Stomach (tissue), 8 donors: ENCODE measurements at regions not wholly inside any gene's neighbourhood (a gene's known extent, or its start where the extent isn't known, plus 50 kb on each side); places are given as distances from the start of the nearest gene placed in this dataset.

Experiments
- DNase-seq, 2 donors: peaks; one replicate each; pipeline versions ENCODE4 v3.0.0 to v3.0.0-alpha.2; 2013 to 2019
- H3K27ac ChIP-seq, 5 donors: fragments of 200-600 bp in 4 of 5; sonication (generic) in 4 of 5; one replicate each; pipeline ENCODE4 v1.5.1; 2013 to 2019; ENCODE audit warnings: mild to moderate bottlenecking in 1 of 5, moderate library complexity in 1 of 5
- H3K27me3 ChIP-seq, 3 donors: fragments of 200-600 bp; sonication (generic); one replicate each; pipeline ENCODE4 v1.5.1; 2017 to 2019; ENCODE audit warnings: mixed run types in 1 of 3
- H3K36me3 ChIP-seq, 4 donors: fragments of 200-600 bp; sonication (generic); 1 replicate in 3 of 4; 2 replicates in 1 of 4; pipeline ENCODE4 v1.5.1; 2016 to 2019
- H3K4me1 ChIP-seq, 4 donors: fragments of 200-600 bp; sonication (generic); one replicate each; pipeline ENCODE4 v1.5.1; 2016 to 2019
- H3K4me3 ChIP-seq, 4 donors: fragments of 200-600 bp; sonication (generic) in 3 of 4; one replicate each; pipeline ENCODE4 v1.5.1; 2016 to 2019; ENCODE audit warnings: mild to moderate bottlenecking in 1 of 4
- H3K9me3 ChIP-seq, 4 donors: fragments of 200-600 bp; sonication (generic); one replicate each; pipeline ENCODE4 v1.5.1; 2016 to 2019
- CTCF ChIP-seq, 7 experiments: fragments of 450-650 bp in 4 of 7; fragments of 200-600 bp in 3 of 7; sonication (generic) in 3 of 7; IDR thresholded peaks; one replicate each; pipeline ENCODE4 v1.5.1; 2016 to 2019; ENCODE audit warnings: antibody characterized with exemption in 7 of 7, control low read depth in 2 of 7, mild to moderate bottlenecking in 1 of 7
- EP300 ChIP-seq: sonication (generic); formaldehyde crosslinking; IDR thresholded peaks from one replicate; pipeline ENCODE4 v1.6.1; 2017; ENCODE audit warnings: antibody characterized with exemption
- POLR2A ChIP-seq, 4 donors: fragments of 450-650 bp; IDR thresholded peaks; one replicate each; pipeline ENCODE4 v1.6.1; 2016; ENCODE audit warnings: antibody characterized with exemption in 4 of 4, control low read depth in 2 of 4, mild to moderate bottlenecking in 1 of 4, moderate library complexity in 1 of 4
- POLR2AphosphoS5 ChIP-seq, 3 donors: sonication (generic); formaldehyde crosslinking; IDR thresholded peaks; one replicate each; pipeline ENCODE4 v1.6.1; 2016; ENCODE audit warnings: antibody characterized with exemption in 3 of 3
- WGBS, 5 donors: extraction: QIAGEN DNeasy Blood & Tissue Kit in 3 of 5; methylation state at CpG; one replicate each; pipeline versions ENCODE4 v1.1.5 to v1.1.7; 2013 to 2018; 5-methylcytosine and 5-hydroxymethylcytosine counted together
- intact Hi-C: fragments of 100-400 bp; cut with DNase I; formaldehyde crosslinking; loops from one replicate; pipeline ENCODE4 v1.15.1; 2023; ENCODE audit warnings: low total_unique reads
- donor health status: healthy with polysubstance abuse.
- donor health status: Bipolar disorder and iron deficiency.
- donor health status: healthy.

DNA sequence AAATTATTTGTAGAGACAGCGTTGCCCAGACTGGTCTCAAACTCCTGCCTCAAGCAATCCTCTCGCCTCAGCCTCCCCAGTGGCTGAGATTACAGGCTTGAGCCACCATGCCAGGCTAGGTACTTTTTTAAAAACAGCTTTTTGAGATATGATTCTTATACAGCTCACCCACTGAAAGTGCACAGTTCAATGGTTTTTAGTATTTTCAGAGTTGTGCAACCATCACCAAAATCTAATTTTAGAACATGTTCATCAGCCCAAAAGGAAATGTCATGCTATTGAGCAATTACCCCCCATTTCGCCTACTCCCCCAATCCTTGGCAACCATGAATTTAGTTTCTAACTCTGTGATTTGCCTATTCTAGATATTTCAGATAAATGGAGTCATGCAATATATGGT is 73.7 kb downstream of the EVX1 start:
- no peak overlapping the region for H3K4me3 ChIP-seq
- intact Hi-C loops: no loop called here
- 49 to 84% (median 68%) methylated on average over 3 of the region's 3 CpGs for WGBS, 5 donors
- H3K4me1 ChIP-seq: peaks cover 0 to 5% (median 0%) of the 10 kb centered on the region in 4 donors
- no peak for TF ChIP-seq CTCF (IDR thresholded peaks at IDR 0.05)
- TF ChIP-seq EP300: no peak
- no peak for TF ChIP-seq POLR2AphosphoS5 (IDR thresholded peaks at IDR 0.05)
- no peak for TF ChIP-seq POLR2A (IDR thresholded peaks at IDR 0.05)
- no peak for DNase-seq
- H3K36me3 ChIP-seq: no peaks in the 10 kb centered on the region
- H3K27ac ChIP-seq: no peak overlapping the region
- peaks cover 0 to 11% (median 5%) of the 10 kb centered on the region in 4 donors for H3K9me3 ChIP-seq
- H3K27me3 ChIP-seq: peaks cover 0 to 36% (median 0%) of the 10 kb centered on the region in 3 donors

DNA sequence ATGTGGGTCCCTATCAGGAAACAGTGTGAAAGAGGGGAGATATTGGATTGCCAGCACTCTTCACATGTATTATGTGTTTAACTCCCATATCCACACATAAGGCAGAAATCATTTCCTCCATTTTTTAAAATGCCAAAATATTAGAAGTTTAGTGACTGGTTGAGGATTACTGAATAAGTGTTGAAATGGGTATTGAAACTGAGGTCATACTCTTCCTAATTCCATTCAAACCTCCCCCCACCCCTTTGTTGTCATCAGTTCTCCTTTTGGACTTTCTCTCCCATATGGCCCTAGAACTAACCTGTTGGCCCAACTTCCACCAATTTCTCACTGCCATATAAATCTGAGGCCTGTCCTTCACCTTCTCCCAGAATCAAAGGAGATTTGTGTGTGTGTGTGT is 81.6 kb downstream of the EVX1 start:
- no peak for TF ChIP-seq POLR2A (IDR thresholded peaks at IDR 0.05)
- no peak for TF ChIP-seq CTCF (IDR thresholded peaks at IDR 0.05)
- TF ChIP-seq EP300: no peak
- TF ChIP-seq POLR2AphosphoS5 (IDR thresholded peaks at IDR 0.05): no peak
- Histone ChIP-seq H3K27me3 (no peaks in the 10 kb centered on the region), H3K4me1 (no peaks in the 10 kb centered on the region), H3K9me3 (peaks cover 0 to 5% (median 0%) of the 10 kb centered on the region in 4 donors), H3K36me3 (no peaks in the 10 kb centered on the region), H3K27ac (no peak overlapping the region), H3K4me3 (no peak overlapping the region)
- no peak for DNase-seq
- intact Hi-C loops: no loop called here

- Histone ChIP-seq H3K27me3 (no peaks in the 10 kb centered on the region), H3K4me3 (no peak overlapping the region), H3K36me3 (no peaks in the 10 kb centered on the region), H3K4me1 (no peaks in the 10 kb centered on the region), H3K9me3 (peaks cover 0 to 16% (median 10%) of the 10 kb centered on the region in 4 donors), H3K27ac (no peak overlapping the region)
- intact Hi-C loops: no loop called here
- WGBS, 5 donors: 11 to 21% (median 18%) methylated on average over 1 of the region's 1 CpG
- DNase-seq: peak in 1 of 2 donors; percentile 16
- TF ChIP-seq CTCF (IDR thresholded peaks at IDR 0.05): no peak
- TF ChIP-seq EP300: no peak
- no peak for TF ChIP-seq POLR2A (IDR thresholded peaks at IDR 0.05)
- TF ChIP-seq POLR2AphosphoS5 (IDR thresholded peaks at IDR 0.05): no peak
Observed at GRCh38 chr7:27329909-27330308, 87.3 kb downstream of the EVX1 start.

DNA sequence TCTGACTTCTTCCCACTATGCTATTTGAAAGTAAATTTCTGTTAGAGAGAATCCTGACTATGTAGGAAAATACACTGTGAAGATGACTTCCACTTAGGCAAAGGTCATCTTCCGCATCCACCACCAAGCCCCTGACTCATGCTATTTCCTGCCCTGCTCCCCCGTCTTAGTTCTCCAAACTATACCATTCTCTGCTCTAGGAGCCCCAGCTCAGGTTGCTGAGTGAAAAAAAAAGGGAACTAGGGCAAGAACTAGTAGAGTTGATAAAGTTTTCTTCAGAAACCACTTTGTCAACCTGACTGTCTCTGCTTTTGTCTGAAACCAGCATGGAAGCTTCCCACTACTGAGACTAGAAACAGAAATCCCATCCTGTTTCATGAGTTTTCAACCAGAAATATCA is 96.9 kb downstream of the EVX1 start:
- H3K36me3 ChIP-seq: no peaks in the 10 kb centered on the region
- WGBS, 5 donors: 63 to 94% (median 90%) methylated on average over 2 of the region's 2 CpGs
- no peaks in the 10 kb centered on the region for H3K4me1 ChIP-seq
- no peak for DNase-seq
- H3K9me3 ChIP-seq: no peaks in the 10 kb centered on the region
- H3K27me3 ChIP-seq: peaks cover 0 to 7% (median 0%) of the 10 kb centered on the region in 3 donors
- H3K4me3 ChIP-seq: no peak overlapping the region
- TF ChIP-seq CTCF (IDR thresholded peaks at IDR 0.05) (no peak), POLR2A (IDR thresholded peaks at IDR 0.05) (no peak), POLR2AphosphoS5 (IDR thresholded peaks at IDR 0.05) (no peak), EP300 (no peak)
- H3K27ac ChIP-seq: no peak overlapping the region
- intact Hi-C loops: no loop called here
